ENCODE measurements at regions not wholly inside any gene's neighbourhood (a gene's known extent, or its start where the extent isn't known, plus 50 kb on each side); places are given as distances from the start of the nearest gene placed in this dataset.

GRCh38 chr2:144049137-144049536, 470.8 kb downstream of the ZEB2 start:
- intact Hi-C loops (cut with micrococcal nuclease), result no loop called here
- no peak overlapping the region for H2AFZ ChIP-seq (ENCODE audit: low read length)
- no peaks in the 10 kb centered on the region for H3F3A ChIP-seq (ENCODE audit: low read length, unreplicated experiment)
- POLR2A ChIA-PET (ENCODE audit: unreplicated experiment), result no interaction called here
- H3K4me1 ChIP-seq (ENCODE audit: insufficient read depth, low read length), result no peaks in the 10 kb centered on the region
- CTCF ChIA-PET, result no interaction called here
- ATAC-seq (no peak), DNase-seq (no peak)
- no peak overlapping the region for H3K4me2 ChIP-seq (ENCODE audit: low read length)
- no peaks in the 10 kb centered on the region for H3K9me2 ChIP-seq (replicated peaks; ENCODE audit: low read length)
- H3K27ac ChIP-seq (ENCODE audit: low read length), result no peak overlapping the region
- H3K4me3 ChIP-seq (ENCODE audit: low read length), result no peak overlapping the region
- H3K9me3 ChIP-seq (ENCODE audit: low read length), result no peaks in the 10 kb centered on the region
- H4K20me1 ChIP-seq (ENCODE audit: low read length), result no peaks in the 10 kb centered on the region
- no TSS peak for BruUV-seq (replicated peaks)
- no peaks in the 10 kb centered on the region for H3K36me3 ChIP-seq (ENCODE audit: low read depth, low read length)
- H3K27me3 ChIP-seq (ENCODE audit: low read length), result no peaks in the 10 kb centered on the region
- no peak overlapping the region for H3K9ac ChIP-seq (ENCODE audit: low read length)
- TF ChIP-seq EZH2 (IDR thresholded peaks at IDR 0.05; ENCODE audit: low read length, unreplicated experiment), result no peak
- TF ChIP-seq CTCF (conservative IDR thresholded peaks at IDR 0.05; ENCODE audit: low read depth, low read length), result no peak
- TF ChIP-seq EZH2phosphoT487 (IDR thresholded peaks at IDR 0.05; ENCODE audit: borderline replicate concordance, low read length), result no peak
- no peaks in the 10 kb centered on the region for H3K79me2 ChIP-seq (ENCODE audit: low read length)

GRCh38 chr2:144048631-144049060, 471.3 kb downstream of the ZEB2 start:
- no peak for ATAC-seq
- no peak overlapping the region for H3K9ac ChIP-seq (ENCODE audit: low read length)
- H3K27ac ChIP-seq (ENCODE audit: low read length), result no peak overlapping the region
- H3K9me2 ChIP-seq (replicated peaks; ENCODE audit: low read length), result no peaks in the 10 kb centered on the region
- POLR2A ChIA-PET (ENCODE audit: unreplicated experiment), result no interaction called here
- H3F3A ChIP-seq (ENCODE audit: low read length, unreplicated experiment), result no peaks in the 10 kb centered on the region
- CTCF ChIA-PET, result no interaction called here
- H3K27me3 ChIP-seq (ENCODE audit: low read length), result no peaks in the 10 kb centered on the region
- DNase-seq, result no peak
- no peak overlapping the region for H2AFZ ChIP-seq (ENCODE audit: low read length)
- intact Hi-C loops (cut with micrococcal nuclease), result no loop called here
- H3K4me1 ChIP-seq (ENCODE audit: insufficient read depth, low read length), result no peaks in the 10 kb centered on the region
- H3K4me2 ChIP-seq (ENCODE audit: low read length), result no peak overlapping the region
- no peaks in the 10 kb centered on the region for H3K79me2 ChIP-seq (ENCODE audit: low read length)
- no TSS peak for BruUV-seq (replicated peaks)
- H4K20me1 ChIP-seq (ENCODE audit: low read length), result no peaks in the 10 kb centered on the region
- no peaks in the 10 kb centered on the region for H3K36me3 ChIP-seq (ENCODE audit: low read depth, low read length)
- no peaks in the 10 kb centered on the region for H3K9me3 ChIP-seq (ENCODE audit: low read length)
- no peak overlapping the region for H3K4me3 ChIP-seq (ENCODE audit: low read length)
- TF ChIP-seq EZH2 (IDR thresholded peaks at IDR 0.05; ENCODE audit: low read length, unreplicated experiment) (no peak), EZH2phosphoT487 (IDR thresholded peaks at IDR 0.05; ENCODE audit: borderline replicate concordance, low read length) (no peak), CTCF (conservative IDR thresholded peaks at IDR 0.05; ENCODE audit: low read depth, low read length) (no peak)

- Histone ChIP-seq H3K27me3 (ENCODE audit: low read length) (no peaks in the 10 kb centered on the region), H3K4me1 (ENCODE audit: insufficient read depth, low read length) (no peaks in the 10 kb centered on the region), H3F3A (ENCODE audit: low read length, unreplicated experiment) (no peaks in the 10 kb centered on the region), H3K27ac (ENCODE audit: low read length) (no peak overlapping the region), H3K4me3 (ENCODE audit: low read length) (no peak overlapping the region), H3K79me2 (ENCODE audit: low read length) (no peaks in the 10 kb centered on the region), H3K36me3 (ENCODE audit: low read depth, low read length) (no peaks in the 10 kb centered on the region), H3K9me2 (replicated peaks; ENCODE audit: low read length) (no peaks in the 10 kb centered on the region), H3K9me3 (ENCODE audit: low read length) (no peaks in the 10 kb centered on the region), H2AFZ (ENCODE audit: low read length) (no peak overlapping the region), H4K20me1 (ENCODE audit: low read length) (no peaks in the 10 kb centered on the region), H3K4me2 (ENCODE audit: low read length) (no peak overlapping the region), H3K9ac (ENCODE audit: low read length) (no peak overlapping the region)
- intact Hi-C loops (cut with micrococcal nuclease), result no loop called here
- no TSS peak for BruUV-seq (replicated peaks)
- DNase-seq (no peak), ATAC-seq (no peak)
- TF ChIP-seq EZH2 (IDR thresholded peaks at IDR 0.05; ENCODE audit: low read length, unreplicated experiment) (no peak), CTCF (conservative IDR thresholded peaks at IDR 0.05; ENCODE audit: low read depth, low read length) (no peak), EZH2phosphoT487 (IDR thresholded peaks at IDR 0.05; ENCODE audit: borderline replicate concordance, low read length) (no peak)
- ChIA-PET POLR2A (ENCODE audit: unreplicated experiment) (no interaction called here), CTCF (no interaction called here)
Measured at GRCh38 chr2:144042751-144043150, 477.2 kb downstream of the ZEB2 start.

Measured in PC-3 (cell line).